ENCODE measurements at regions not wholly inside any gene's neighbourhood (a gene's known extent, or its start where the extent isn't known, plus 50 kb on each side); places are given as distances from the start of the nearest gene placed in this dataset.
"Not testable (repeated sequence)": the region's sequence is repeated elsewhere in the genome, so short reads cannot be mapped to it uniquely, and the experiment has no call there.

- peak; percentile 96 to 97 for DNase-seq (ENCODE audit: low read depth in 2 of 2)
These were observed 180.3 kb upstream of the ZNF217 start for GRCh38 chr20:53773792-53774401.

- DNase-seq (ENCODE audit: low read depth in 2 of 2): not testable (repeated sequence)
These were observed 179.6 kb upstream of the ZNF217 start for GRCh38 chr20:53773066-53773791.

DNA sequence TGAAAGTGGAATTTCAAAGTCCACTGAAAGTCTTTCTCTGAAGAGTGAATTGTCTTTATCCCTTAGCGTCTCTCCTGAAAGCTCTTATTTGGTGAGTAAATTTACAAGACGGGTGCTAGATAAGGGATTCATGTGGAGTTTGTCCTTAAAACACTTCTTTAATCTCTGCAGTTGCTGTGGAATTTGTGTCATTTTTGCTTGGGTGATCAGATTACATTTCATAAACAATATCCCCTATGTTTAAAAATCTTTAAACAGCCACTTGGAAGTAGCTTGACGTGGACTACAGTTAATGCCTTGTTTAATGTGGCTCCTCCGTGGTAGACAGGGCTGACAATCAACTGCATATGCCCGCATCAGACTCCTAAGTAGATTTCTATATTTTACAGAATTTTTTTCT, 175.4 kb upstream of the ZNF217 start:
- no peak for DNase-seq (ENCODE audit: low read depth in 2 of 2)

DNA sequence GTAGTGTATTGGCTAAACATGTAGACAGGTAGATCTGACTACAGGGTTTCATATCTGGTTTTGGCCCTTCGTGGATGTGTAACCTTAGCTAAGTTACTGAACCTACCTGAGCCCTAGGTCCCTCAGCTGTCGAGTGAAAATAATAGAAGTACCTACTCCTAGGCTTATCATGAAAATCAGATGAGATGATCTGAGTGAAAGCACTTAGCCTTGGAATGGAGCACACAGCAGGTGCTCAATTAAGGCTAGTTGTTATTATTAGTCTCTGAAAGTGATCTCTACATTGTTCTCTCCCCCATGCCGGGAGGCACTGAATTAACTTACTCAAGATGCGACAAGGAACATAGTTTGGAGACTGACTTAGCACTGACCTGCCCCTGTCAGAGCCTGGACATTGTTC, 174.7 kb upstream of the ZNF217 start:
- no peak for DNase-seq (ENCODE audit: low read depth in 2 of 2)

GRCh38 chr20:53767206-53767930, 173.7 kb upstream of the ZNF217 start:
- DNase-seq (ENCODE audit: low read depth in 2 of 2): no peak

DNA sequence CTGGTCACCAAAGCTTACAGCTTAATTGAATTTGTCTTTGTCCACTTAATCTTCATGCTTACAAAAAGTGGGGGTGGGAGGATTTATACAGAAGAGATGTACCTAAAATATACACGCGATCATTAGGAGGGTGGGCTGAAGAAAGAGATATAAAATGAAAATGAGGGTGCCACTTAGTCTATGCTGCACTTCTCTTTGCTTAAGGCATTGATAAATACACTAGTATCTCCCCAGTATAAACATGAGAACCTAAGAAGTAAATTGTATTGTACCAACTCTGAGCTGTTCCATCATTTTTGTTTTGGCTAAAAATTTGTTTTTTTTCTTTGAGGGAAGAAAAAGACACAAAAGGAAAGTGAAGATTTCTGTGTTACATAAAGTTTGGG, 170.8 kb upstream of the ZNF217 start:
- DNase-seq (ENCODE audit: low read depth in 2 of 2): no peak

DNA sequence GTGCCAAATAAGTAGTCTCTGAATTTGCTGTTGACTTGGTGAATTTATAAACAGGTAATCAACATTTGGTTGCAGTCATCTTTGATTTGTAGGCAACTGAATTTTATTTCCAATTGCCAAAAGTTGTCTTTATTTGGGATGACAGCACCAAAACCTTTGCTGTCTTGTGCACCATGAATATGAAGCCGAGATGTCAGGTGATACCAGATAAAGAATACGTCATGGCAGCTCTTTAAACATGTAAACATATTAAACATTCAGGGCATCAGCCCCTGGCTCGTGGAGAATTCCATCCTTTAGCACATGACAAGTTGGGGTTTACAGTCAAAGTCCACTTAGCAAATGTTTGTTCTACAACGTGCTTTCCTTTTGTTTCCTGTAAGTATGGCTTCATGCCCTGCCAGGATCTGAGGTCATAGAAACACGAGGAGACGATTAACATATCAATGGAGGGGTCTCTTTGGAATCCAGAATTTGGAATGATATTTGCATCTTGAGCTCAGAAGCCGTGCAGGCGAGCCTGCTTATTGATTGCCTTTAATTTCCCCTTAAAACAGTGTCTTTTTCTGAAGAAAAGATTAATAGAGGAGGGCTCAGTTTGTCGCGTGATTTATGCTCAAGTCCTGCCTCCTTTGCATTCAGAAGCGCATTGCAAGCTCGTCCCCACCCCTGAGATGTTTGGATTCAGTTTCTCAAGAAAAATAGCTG, 170.2 kb upstream of the ZNF217 start:
- no peak for DNase-seq (ENCODE audit: low read depth in 2 of 2)

DNA sequence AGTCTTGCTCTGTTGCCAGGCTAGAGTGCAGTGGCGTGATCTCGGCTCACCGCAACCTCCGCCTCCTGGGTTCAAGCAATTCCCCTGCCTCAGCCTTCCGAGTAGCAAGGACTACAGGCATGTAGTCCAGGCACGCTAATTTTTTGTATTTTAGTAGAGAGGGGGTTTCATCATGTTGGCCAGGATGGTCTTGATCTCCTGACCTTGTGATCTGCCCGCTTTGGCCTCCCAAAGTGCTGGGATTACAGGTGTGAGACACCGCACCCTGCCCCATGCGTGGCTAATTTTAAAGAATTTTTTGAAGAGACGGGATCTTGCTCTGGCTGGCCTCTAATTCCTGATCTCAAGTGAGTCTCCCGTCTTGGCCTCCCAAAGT, 168.8 kb upstream of the ZNF217 start:
- DNase-seq (ENCODE audit: low read depth in 2 of 2): not testable (repeated sequence)

DNA sequence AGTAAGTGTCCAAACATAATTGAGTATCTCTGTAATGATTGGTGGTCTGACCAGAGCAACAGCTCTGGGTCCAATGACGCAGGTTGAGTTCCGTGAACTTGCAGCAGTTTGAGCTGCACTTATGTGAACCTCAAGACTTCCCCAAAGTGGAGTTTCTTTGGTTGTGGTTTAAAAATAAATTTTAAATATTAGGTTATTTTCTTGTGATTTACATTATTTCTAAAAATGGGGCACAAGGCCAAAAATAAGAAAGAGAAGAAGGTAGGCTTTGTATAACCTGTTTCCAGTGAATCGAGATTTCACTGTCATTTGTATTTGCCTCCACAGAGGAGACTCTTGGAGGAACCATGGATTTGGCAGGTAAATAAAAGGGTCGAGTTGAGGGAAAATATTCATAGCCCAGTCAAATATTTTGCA, 166.4 kb upstream of the ZNF217 start:
- DNase-seq (ENCODE audit: low read depth in 2 of 2): no peak

GRCh38 chr20:53757472-53757913, 163.9 kb upstream of the ZNF217 start:
- no peak for DNase-seq (ENCODE audit: low read depth in 2 of 2)

DNA sequence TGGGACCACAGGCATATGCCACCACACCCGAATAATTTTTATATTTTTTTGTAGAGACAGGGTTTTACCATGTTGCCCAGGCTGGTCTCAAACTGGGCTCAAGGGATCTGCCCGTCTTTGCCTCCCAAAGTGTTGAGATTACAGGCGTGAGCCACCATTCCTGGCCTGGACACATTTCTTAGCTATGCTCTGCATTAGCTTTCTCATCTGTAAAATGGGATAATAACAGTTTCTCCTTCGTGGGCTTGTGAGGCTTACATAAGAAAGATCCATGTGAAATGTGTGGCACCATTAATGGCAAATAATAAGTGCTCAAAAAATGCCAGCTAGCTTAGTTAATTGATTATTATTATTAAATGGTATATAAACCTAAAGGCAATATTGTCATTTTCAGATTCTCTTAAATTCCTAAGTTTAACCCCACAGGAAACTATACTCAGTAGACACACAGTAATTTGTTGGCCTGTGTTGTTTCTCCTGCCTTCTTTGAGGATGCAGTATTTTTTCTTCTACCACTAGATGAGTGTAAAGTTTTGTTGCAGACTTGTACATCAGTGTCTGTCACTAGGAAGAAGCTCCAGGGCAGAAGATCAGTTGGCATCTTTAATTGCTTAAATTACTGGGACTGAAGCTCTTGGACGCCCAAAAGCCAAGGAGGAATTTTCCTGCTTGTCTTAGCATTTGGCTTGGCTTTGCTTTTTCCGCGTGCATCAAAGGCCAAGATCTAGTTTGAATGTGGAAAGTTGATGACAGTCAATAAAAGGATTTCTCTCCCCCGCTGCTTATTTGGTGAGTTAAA, 162.3 kb upstream of the ZNF217 start:
- DNase-seq (ENCODE audit: low read depth in 2 of 2): no peak

- no peak for DNase-seq (ENCODE audit: low read depth in 2 of 2)
These were observed 160.3 kb upstream of the ZNF217 start for GRCh38 chr20:53753880-53754459.

GRCh38 chr20:53752971-53753879, 159.6 kb upstream of the ZNF217 start:
- DNase-seq (ENCODE audit: low read depth in 2 of 2): no peak

GRCh38 chr20:53752583-53752970, 158.9 kb upstream of the ZNF217 start:
- no peak for DNase-seq (ENCODE audit: low read depth in 2 of 2)

GRCh38 chr20:53751620-53752318, 158.1 kb upstream of the ZNF217 start:
- DNase-seq (ENCODE audit: low read depth in 2 of 2): no peak

DNA sequence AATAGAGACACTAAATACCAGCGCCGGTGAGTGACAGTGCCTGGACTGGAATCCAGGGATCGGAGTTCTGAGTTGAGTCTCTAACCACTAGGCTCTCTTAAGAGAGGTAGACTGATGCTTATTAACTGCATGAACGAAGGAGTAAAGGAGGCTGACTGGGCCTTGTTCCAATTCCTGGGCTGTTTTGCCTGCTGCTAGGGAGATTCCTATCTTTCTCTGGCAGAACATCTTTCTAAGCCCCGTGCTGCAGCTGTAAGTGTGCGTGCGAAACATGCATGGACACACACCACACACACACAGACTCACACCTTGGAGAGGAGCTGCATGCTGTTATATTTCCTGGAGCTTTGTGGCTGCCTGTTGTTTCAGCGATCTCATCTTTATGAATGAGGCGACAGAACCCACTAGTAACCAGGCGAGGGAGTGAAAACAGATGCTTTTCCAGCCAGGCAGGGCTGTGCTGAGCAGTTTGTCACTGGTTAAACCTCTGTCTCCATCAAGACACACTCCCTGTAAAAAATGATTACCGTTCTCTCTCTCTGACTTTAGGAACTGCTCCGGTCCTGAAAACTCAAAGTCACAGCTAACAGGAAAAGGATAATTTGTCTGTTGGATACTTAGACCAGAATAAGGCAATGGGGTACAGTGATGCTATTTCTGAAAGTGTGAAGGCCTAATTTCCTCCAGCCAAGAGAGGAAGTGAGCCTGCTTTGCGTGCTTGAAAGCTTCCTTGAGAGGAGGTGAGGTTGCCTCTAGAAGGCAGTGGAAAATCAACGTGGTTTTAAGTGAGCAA, 157.4 kb upstream of the ZNF217 start:
- peak; percentile 93 to 95 for DNase-seq (ENCODE audit: low read depth in 2 of 2)

DNA sequence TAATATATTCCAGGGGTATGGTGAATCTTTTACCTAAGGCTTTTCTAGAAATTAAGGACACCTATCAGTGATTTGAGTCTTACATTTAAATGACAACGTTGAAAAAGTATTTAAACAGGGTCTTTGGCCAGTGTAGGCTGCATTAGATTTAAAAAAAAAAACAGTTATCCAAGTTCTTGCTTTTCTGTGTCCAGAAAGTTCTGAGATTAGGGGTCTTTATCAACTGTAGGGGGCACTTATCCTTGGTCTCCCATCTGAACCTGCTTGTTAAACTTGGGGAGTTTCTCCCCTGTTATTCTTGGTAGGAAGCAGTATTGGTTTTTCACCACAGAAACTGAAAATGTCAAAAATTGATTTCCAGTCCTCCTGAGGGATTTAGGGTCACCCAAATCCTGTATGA, 155.9 kb upstream of the ZNF217 start:
- DNase-seq (ENCODE audit: low read depth in 2 of 2): no peak

DNA sequence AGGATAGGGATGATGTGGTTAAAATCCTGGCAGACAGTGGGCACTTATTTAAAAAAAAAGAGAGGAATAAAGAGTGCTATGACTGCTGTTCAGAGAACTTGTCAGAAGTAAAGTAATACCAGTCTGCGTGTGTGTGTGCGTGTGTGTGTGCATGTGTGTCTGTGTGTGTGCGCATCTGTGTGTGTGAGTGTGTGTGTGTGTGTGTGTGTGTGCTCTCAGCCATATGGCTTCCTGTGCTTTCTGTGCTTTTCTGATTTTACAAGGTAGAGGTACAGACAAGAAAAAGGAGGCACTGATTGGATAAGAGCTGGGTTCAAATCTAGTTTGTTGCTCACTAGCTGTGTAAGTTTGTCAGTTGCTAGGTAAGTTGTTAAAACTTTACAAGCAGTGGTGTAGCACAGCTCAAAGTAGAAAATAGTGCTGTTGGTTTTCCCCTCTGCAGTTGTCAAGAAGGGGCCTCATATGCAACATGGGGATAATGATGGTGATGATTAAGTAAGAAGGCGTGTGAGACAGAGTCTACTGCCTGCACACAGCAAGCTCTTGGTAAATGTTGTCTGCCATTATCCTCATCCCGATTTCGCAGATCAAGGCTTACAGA, 155.3 kb upstream of the ZNF217 start:
- DNase-seq (ENCODE audit: low read depth in 2 of 2): peak; percentile 66 to 68
